Caco-2 (cell line): ENCODE measurements at regions not wholly inside any gene's neighbourhood (a gene's known extent, or its start where the extent isn't known, plus 50 kb on each side); places are given as distances from the start of the nearest gene placed in this dataset.

Source experiments
- BruUV-seq: library from RNA; stranded (reverse); fragments of 400-500 nt; replicated peaks from 2 replicates; lab custom pipeline; 2021; lab: Mats Ljungman, UMichigan
- CTCF ChIA-PET: fragments of 300-600 bp; sonication (Branson Sonifier 250); formaldehyde crosslinking; loops from one replicate; lab custom pipeline; 2022; ENCODE audit warnings: antibody characterized with exemption; lab: Charles Lee
- POLR2A ChIA-PET: fragments of 300-600 bp; sonication (Branson Sonifier 250); formaldehyde crosslinking; loops from one replicate; lab custom pipeline; 2022; ENCODE audit warnings: antibody characterized with exemption; lab: Charles Lee
- DNase-seq, 2 experiments: peaks; one replicate each; pipeline versions ENCODE4 v3.0.0 to v3.0.0-alpha.2; 2020 to 2022
- H3K27me3 ChIP-seq: replicated peaks from 2 replicates; pipeline ENCODE4 v1.6.0; 2011; ENCODE audit warnings: low read length; ENCODE audit not compliant: control insufficient read depth, insufficient read depth
- H3K36me3 ChIP-seq: 2 replicates; pipeline ENCODE4 v1.5.1; 2011; ENCODE audit warnings: low read length; ENCODE audit not compliant: control insufficient read depth, insufficient read depth
- H3K4me1 ChIP-seq: fragments of 250-450 bp; sonication (Bioruptor Pico); 2 replicates; pipeline ENCODE4 v1.5.1; 2020; ENCODE audit warnings: mild to moderate bottlenecking
- H3K4me3 ChIP-seq: 2 replicates; pipeline ENCODE4 v1.5.1; 2011; ENCODE audit warnings: low read depth, mild to moderate bottlenecking, control low read depth, low read length
- H3K9me3 ChIP-seq: fragments of 250-450 bp; sonication (Bioruptor Pico); 2 replicates; pipeline ENCODE4 v1.5.1; 2020; ENCODE audit warnings: mild to moderate bottlenecking, moderate library complexity
- H3K27ac Mint-ChIP-seq: one replicate; pipeline ENCODE4 v1.8.0; 2022; ENCODE audit warnings: mixed read lengths; ENCODE audit not compliant: unreplicated experiment
- H3K27me3 Mint-ChIP-seq: one replicate; pipeline ENCODE4 v1.8.0; 2022; ENCODE audit warnings: mixed read lengths; ENCODE audit not compliant: insufficient read depth, unreplicated experiment
- H3K36me3 Mint-ChIP-seq: one replicate; pipeline ENCODE4 v1.8.0; 2022; ENCODE audit warnings: mild to moderate bottlenecking, mixed read lengths; ENCODE audit not compliant: insufficient read depth, unreplicated experiment
- H3K4me1 Mint-ChIP-seq: one replicate; pipeline ENCODE4 v1.8.0; 2022; ENCODE audit warnings: low read depth, mixed read lengths; ENCODE audit not compliant: unreplicated experiment
- H3K4me3 Mint-ChIP-seq: one replicate; pipeline ENCODE4 v1.8.0; 2022; ENCODE audit warnings: mild to moderate bottlenecking, moderate library complexity, mixed read lengths; ENCODE audit not compliant: unreplicated experiment
- H3K9me3 Mint-ChIP-seq: one replicate; pipeline ENCODE4 v1.8.0; 2022; ENCODE audit warnings: mixed read lengths; ENCODE audit not compliant: unreplicated experiment
- CTCF ChIP-seq, 2 experiments: fragments of 200-600 bp in 1 of 2; IDR thresholded peaks; 1 replicate in 1 of 2; 2 replicates in 1 of 2; pipeline versions ENCODE4 v1.5.1 to v1.8.0; 2011 to 2022; ENCODE audit warnings: antibody characterized with exemption in 1 of 2, control low read depth in 1 of 2, inconsistent platforms in 1 of 2, low read depth in 1 of 2, low read length in 1 of 2, mild to moderate bottlenecking in 1 of 2, moderate library complexity in 1 of 2; ENCODE audit not compliant: insufficient read depth in 1 of 2, severe bottlenecking in 1 of 2, unreplicated experiment in 1 of 2
- intact Hi-C: fragments of 100-400 bp; cut with micrococcal nuclease; formaldehyde crosslinking; loops from one replicate; pipeline ENCODE4 v1.10.0; 2022; ENCODE audit not compliant: unreplicated experiment

GRCh38 chr3:80492162-80492561 is 724.4 kb upstream of the ROBO1 start:
- no TSS peak for BruUV-seq
- POLR2A ChIA-PET = no interaction called here

GRCh38 chr3:80472961-80473360 is 705.2 kb upstream of the ROBO1 start:
- no peak for TF ChIP-seq CTCF (IDR thresholded peaks at IDR 0.05; ENCODE audit: insufficient read depth in 1 of 2, low read depth in 1 of 2, low read length in 1 of 2, severe bottlenecking in 1 of 2, unreplicated experiment in 1 of 2)
- BruUV-seq = no TSS peak
- intact Hi-C loops = no loop called here
- Mint-ChIP-seq H3K4me3 (no peak overlapping the region), H3K9me3 (no peaks in the 10 kb centered on the region), H3K27me3 (no peaks in the 10 kb centered on the region), H3K27ac (no peak overlapping the region), H3K36me3 (no peaks in the 10 kb centered on the region), H3K4me1 (no peaks in the 10 kb centered on the region)
- H3K27me3 ChIP-seq = no peaks in the 10 kb centered on the region
- POLR2A ChIA-PET = no interaction called here
- H3K36me3 ChIP-seq = no peaks in the 10 kb centered on the region
- CTCF ChIA-PET = no interaction called here
- H3K4me1 ChIP-seq = no peaks in the 10 kb centered on the region
- no peaks in the 10 kb centered on the region for H3K9me3 ChIP-seq
- no peak for DNase-seq
- no peak overlapping the region for H3K4me3 ChIP-seq

More at GRCh38 chr3:80492162-80492561, 724.4 kb upstream of the ROBO1 start:
- Histone ChIP-seq H3K4me1 (no peaks in the 10 kb centered on the region), H3K9me3 (no peaks in the 10 kb centered on the region), H3K27me3 (no peaks in the 10 kb centered on the region), H3K36me3 (no peaks in the 10 kb centered on the region), H3K4me3 (no peak overlapping the region)
- Mint-ChIP-seq H3K4me1 (no peaks in the 10 kb centered on the region), H3K9me3 (no peaks in the 10 kb centered on the region), H3K4me3 (no peak overlapping the region), H3K36me3 (no peaks in the 10 kb centered on the region), H3K27me3 (peaks cover 2% of the 10 kb centered on the region), H3K27ac (no peak overlapping the region)
- no peak for TF ChIP-seq CTCF (IDR thresholded peaks at IDR 0.05; ENCODE audit: insufficient read depth in 1 of 2, low read depth in 1 of 2, low read length in 1 of 2, severe bottlenecking in 1 of 2, unreplicated experiment in 1 of 2)
- DNase-seq = no peak
- intact Hi-C loops = no loop called here
- CTCF ChIA-PET = no interaction called here

GRCh38 chr3:80472459-80472858 is 704.7 kb upstream of the ROBO1 start:
- TF ChIP-seq CTCF (IDR thresholded peaks at IDR 0.05; ENCODE audit: insufficient read depth in 1 of 2, low read depth in 1 of 2, low read length in 1 of 2, severe bottlenecking in 1 of 2, unreplicated experiment in 1 of 2) = no peak
- Histone ChIP-seq H3K9me3 (no peaks in the 10 kb centered on the region), H3K36me3 (no peaks in the 10 kb centered on the region), H3K4me1 (no peaks in the 10 kb centered on the region), H3K27me3 (no peaks in the 10 kb centered on the region), H3K4me3 (no peak overlapping the region)
- no peaks in the 10 kb centered on the region for H3K9me3 Mint-ChIP-seq
- H3K4me1 Mint-ChIP-seq = no peaks in the 10 kb centered on the region
- H3K27me3 Mint-ChIP-seq = no peaks in the 10 kb centered on the region
- POLR2A ChIA-PET = no interaction called here
- no peaks in the 10 kb centered on the region for H3K36me3 Mint-ChIP-seq
- intact Hi-C loops = no loop called here
- H3K4me3 Mint-ChIP-seq = no peak overlapping the region
- no peak overlapping the region for H3K27ac Mint-ChIP-seq
- CTCF ChIA-PET = no interaction called here
- no TSS peak for BruUV-seq
- DNase-seq = no peak
